ENCODE measurements at regions not wholly inside any gene's neighbourhood (a gene's known extent, or its start where the extent isn't known, plus 50 kb on each side); places are given as distances from the start of the nearest gene placed in this dataset.

DNA sequence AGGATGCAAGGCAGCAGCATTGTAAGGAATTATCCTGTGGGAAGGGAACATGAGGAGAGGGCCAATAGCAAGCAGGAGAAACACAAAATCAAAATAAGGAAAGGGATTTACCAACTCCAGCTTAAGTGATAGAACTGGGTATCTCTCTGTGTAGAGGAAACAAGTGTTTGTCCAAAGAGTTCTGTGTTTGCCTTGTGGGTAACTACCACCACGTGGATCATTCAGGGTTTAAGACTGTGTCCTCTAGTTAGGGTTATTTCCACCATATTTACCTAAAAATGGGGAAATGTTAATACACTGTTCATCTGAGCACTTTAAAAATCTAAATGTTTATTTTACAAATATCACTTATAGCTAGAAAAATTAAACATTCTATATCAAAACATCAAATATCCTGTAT lies 283.3 kb downstream of the EIPR1 start:
- TF ChIP-seq, protein P1, sequence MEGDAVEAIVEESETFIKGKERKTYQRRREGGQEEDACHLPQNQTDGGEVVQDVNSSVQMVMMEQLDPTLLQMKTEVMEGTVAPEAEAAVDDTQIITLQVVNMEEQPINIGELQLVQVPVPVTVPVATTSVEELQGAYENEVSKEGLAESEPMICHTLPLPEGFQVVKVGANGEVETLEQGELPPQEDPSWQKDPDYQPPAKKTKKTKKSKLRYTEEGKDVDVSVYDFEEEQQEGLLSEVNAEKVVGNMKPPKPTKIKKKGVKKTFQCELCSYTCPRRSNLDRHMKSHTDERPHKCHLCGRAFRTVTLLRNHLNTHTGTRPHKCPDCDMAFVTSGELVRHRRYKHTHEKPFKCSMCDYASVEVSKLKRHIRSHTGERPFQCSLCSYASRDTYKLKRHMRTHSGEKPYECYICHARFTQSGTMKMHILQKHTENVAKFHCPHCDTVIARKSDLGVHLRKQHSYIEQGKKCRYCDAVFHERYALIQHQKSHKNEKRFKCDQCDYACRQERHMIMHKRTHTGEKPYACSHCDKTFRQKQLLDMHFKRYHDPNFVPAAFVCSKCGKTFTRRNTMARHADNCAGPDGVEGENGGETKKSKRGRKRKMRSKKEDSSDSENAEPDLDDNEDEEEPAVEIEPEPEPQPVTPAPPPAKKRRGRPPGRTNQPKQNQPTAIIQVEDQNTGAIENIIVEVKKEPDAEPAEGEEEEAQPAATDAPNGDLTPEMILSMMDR (IDR thresholded peaks at IDR 0.05), result no peak
- TF ChIP-seq ELF1 (IDR thresholded peaks at IDR 0.05) (no peak), EZH2phosphoT487 (IDR thresholded peaks at IDR 0.05; ENCODE audit: borderline replicate concordance, low read depth) (no peak), REST (IDR thresholded peaks at IDR 0.05; ENCODE audit: low read depth, low read length) (no peak), ZBTB33 (IDR thresholded peaks at IDR 0.05; ENCODE audit: borderline replicate concordance, low read depth) (no peak), TAF1 (IDR thresholded peaks at IDR 0.05; ENCODE audit: borderline replicate concordance, low read depth, low read length) (no peak), RXRA (IDR thresholded peaks at IDR 0.05; ENCODE audit: borderline replicate concordance, low read depth) (no peak), NFIC (IDR thresholded peaks at IDR 0.05; ENCODE audit: borderline replicate concordance) (no peak), YY1 (IDR thresholded peaks at IDR 0.05; ENCODE audit: low read depth) (no peak), FOXJ3 (CRISPR knock-in tag; IDR thresholded peaks at IDR 0.05) (no peak), SMC3 (IDR thresholded peaks at IDR 0.05; ENCODE audit: low read depth, low read length) (no peak)
